OCI-LY7 (cell line): ENCODE measurements at regions not wholly inside any gene's neighbourhood (a gene's known extent, or its start where the extent isn't known, plus 50 kb on each side); places are given as distances from the start of the nearest gene placed in this dataset.
"Not testable (repeated sequence)": the region's sequence is repeated elsewhere in the genome, so short reads cannot be mapped to it uniquely, and the experiment has no call there.

Experiments used
- BruUV-seq: library from RNA; stranded (reverse); fragments of 400-500 nt; replicated peaks from 2 replicates; lab custom pipeline; 2021; lab: Mats Ljungman, UMichigan
- CTCF ChIA-PET: fragments of 300-600 bp; sonication (Branson Sonifier 250); formaldehyde crosslinking; loops from one replicate; lab custom pipeline; 2022; ENCODE audit warnings: antibody characterized with exemption; ENCODE audit not compliant: unreplicated experiment; lab: Charles Lee
- POLR2A ChIA-PET: fragments of 300-600 bp; sonication (Branson Sonifier 250); formaldehyde crosslinking; loops from one replicate; lab custom pipeline; 2022; ENCODE audit warnings: antibody characterized with exemption; lab: Charles Lee
- DNase-seq: peaks from one replicate; pipeline ENCODE4 v3.0.0-alpha.2; 2015; ENCODE audit warnings: low spot score
- H2AFZ ChIP-seq: fragments of 200-600 bp; sonication (generic), shearing (Covaris generic); 2 replicates; pipeline ENCODE4 v1.6.1; 2014; ENCODE audit warnings: mild to moderate bottlenecking, antibody characterized with exemption, low read length, moderate library complexity
- H3K27ac ChIP-seq: fragments of 200-600 bp; sonication (generic); 2 replicates; pipeline ENCODE4 v1.5.1; 2014; ENCODE audit warnings: mixed run types, low read depth, mild to moderate bottlenecking, moderate library complexity, low read length, inconsistent platforms; ENCODE audit not compliant: poor library complexity, severe bottlenecking
- H3K36me3 ChIP-seq: fragments of 200-600 bp; sonication (generic); 2 replicates; pipeline ENCODE4 v1.6.1; 2014; ENCODE audit warnings: mild to moderate bottlenecking, antibody characterized with exemption, low read length, moderate library complexity, mixed read lengths; ENCODE audit not compliant: insufficient read depth
- H3K4me1 ChIP-seq: fragments of 200-600 bp; sonication (generic); 2 replicates; pipeline ENCODE4 v1.5.1; 2014; ENCODE audit warnings: mild to moderate bottlenecking, low read length; ENCODE audit not compliant: insufficient read depth, poor library complexity, severe bottlenecking
- H3K4me2 ChIP-seq: fragments of 200-600 bp; sonication (generic); 2 replicates; pipeline ENCODE4 v1.6.1; 2014; ENCODE audit warnings: mild to moderate bottlenecking, low read length
- H3K4me3 ChIP-seq: fragments of 200-600 bp; sonication (generic); 2 replicates; pipeline ENCODE4 v1.5.1; 2014; ENCODE audit warnings: mild to moderate bottlenecking, low read depth, low read length; ENCODE audit not compliant: poor library complexity, severe bottlenecking
- H3K79me2 ChIP-seq: fragments of 200-600 bp; sonication (generic); 2 replicates; pipeline ENCODE4 v1.6.1; 2016; ENCODE audit warnings: low read depth, mild to moderate bottlenecking, low read length, moderate library complexity, mixed read lengths; ENCODE audit not compliant: insufficient read depth
- H3K9me2 ChIP-seq: fragments of 200-600 bp; sonication (generic); 2 replicates; pipeline ENCODE4 v1.6.1; 2016; ENCODE audit warnings: mild to moderate bottlenecking, low read length, mixed read lengths; ENCODE audit not compliant: insufficient read depth
- H3K9me3 ChIP-seq: fragments of 200-600 bp; sonication (generic); 2 replicates; pipeline ENCODE4 v1.6.1; 2014; ENCODE audit warnings: mild to moderate bottlenecking, mixed run types, low read length, mixed read lengths
- H4K20me1 ChIP-seq: fragments of 200-600 bp; sonication (generic); 2 replicates; pipeline ENCODE4 v1.6.1; 2014; ENCODE audit warnings: mild to moderate bottlenecking, antibody characterized with exemption, low read length, moderate library complexity, mixed read lengths; ENCODE audit not compliant: insufficient read depth
- intact Hi-C: fragments of 100-400 bp; cut with micrococcal nuclease; formaldehyde crosslinking; loops from one replicate; pipeline ENCODE4 v1.10.0; 2022; ENCODE audit not compliant: unreplicated experiment

DNA sequence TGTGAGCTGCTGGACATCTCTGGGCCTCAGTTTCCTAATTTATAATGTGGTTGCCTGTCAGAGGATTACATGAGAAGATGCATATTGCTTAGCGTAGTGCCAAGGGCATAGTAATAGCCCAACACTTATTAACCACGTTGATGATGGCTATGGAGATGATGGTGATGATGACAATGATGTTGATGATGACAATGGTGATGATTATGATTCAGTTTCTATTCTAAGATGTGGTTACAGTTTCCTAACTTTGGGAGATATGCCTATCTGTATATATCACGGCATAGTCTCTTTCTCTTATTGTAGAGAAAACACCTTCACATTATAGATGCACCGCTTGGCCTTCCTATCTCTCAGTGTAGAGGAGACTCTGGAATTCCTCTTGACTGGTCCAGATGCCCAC is 311.9 kb upstream of the PLGLB2 start:
- intact Hi-C loops, H3K4me3 ChIP-seq, H2AFZ ChIP-seq, H3K9me3 ChIP-seq, H3K36me3 ChIP-seq, CTCF ChIA-PET, H3K27ac ChIP-seq, H3K9me2 ChIP-seq, H3K4me2 ChIP-seq, DNase-seq, H3K4me1 ChIP-seq, POLR2A ChIA-PET, H4K20me1 ChIP-seq, H3K79me2 ChIP-seq, BruUV-seq: not testable (repeated sequence)

DNA sequence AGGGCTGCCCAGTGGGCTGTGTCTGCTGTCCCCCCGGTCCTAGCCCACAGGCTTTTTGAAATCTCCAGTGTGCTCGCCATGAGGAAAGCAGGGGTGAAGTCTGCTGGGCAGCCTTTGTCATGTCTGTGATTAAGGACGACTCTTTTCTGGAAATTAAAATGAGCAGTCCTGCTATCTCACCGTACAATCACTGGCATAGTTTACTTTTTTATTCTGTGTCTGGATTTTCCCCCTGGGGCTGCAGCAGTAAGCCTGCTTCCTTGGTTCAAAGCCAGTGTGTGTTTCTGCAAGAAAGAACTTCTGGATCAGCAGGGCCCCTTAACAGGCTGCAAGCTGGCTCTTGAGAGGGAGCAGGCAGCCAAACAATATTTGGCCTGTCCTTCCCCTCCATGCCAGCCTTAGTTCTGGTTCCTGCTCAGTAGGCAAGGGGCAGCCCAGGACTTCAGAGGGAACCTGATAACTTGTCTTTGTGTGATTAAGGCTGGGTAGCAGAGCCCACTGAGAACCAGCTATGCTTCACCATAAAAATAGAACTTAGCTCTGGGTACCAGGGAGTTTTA is 310.1 kb upstream of the PLGLB2 start:
- H3K4me3 ChIP-seq, H3K9me2 ChIP-seq, H4K20me1 ChIP-seq, POLR2A ChIA-PET, H3K36me3 ChIP-seq, BruUV-seq, H3K4me2 ChIP-seq, intact Hi-C loops, H3K9me3 ChIP-seq, DNase-seq, H3K27ac ChIP-seq, H2AFZ ChIP-seq, H3K79me2 ChIP-seq, H3K4me1 ChIP-seq, CTCF ChIA-PET: not testable (repeated sequence)

DNA sequence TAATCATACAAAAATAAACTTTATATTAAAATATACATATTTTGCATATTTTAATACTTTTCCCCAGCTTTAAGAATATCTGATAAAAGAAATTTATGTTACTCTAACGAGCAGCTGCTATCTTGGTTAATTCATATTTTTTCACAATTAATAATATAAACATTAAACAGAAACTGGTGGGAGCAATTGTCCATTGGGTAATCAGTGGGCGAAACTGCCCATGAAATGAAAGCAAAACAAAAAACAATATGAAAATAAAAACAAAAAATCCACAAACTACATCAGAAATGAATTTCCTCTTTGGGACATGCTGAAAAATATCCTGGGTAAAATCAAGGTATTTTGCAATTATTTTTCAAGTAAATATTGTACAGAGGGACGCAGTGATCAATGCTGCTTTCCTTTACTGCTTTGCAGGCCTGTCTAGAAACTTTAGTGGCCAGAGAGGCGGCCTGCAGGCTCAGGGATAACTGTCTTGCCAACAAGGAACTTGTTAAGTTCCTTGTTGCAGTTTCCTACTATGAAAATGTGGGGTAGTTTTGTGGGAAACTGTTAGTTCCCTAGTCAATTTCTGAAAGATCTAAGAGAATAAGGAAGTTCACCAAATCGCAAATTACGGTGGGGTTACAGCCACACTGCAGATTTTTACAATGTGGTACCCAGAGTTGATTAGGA is 309.0 kb upstream of the PLGLB2 start:
- H3K4me1 ChIP-seq, POLR2A ChIA-PET, H3K36me3 ChIP-seq, DNase-seq, H3K79me2 ChIP-seq, H3K9me3 ChIP-seq, intact Hi-C loops, H3K27ac ChIP-seq, CTCF ChIA-PET, BruUV-seq, H4K20me1 ChIP-seq, H3K4me3 ChIP-seq, H2AFZ ChIP-seq, H3K4me2 ChIP-seq, H3K9me2 ChIP-seq: not testable (repeated sequence)

DNA sequence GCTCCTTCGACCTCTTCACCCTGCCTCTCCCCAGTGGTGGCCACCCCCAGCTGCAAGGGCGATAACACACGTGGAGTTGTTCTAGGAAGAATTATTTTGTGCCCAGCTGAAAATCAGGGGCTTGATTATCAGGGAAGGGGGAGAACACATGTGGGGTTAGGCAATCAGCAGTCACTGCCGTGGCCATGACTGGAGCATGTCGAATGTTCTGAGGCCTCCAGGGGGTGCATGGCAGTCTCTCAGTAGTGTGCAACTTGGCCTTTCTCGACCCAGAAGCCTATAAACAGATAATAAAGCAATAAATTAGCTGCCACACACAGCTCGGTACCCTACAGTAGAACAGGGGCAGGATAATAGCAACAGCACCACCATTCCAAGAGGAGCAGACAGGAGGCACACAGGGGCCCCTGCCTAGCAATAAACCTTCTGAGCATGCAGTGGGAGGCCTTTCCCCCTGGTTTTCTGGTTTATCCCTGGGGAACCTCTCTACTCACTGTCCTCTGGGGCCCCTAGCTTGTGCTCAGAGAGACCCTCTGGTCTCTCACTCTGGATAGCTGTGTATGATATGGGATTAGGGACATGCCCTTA is 308.2 kb upstream of the PLGLB2 start:
- H3K9me2 ChIP-seq, H3K9me3 ChIP-seq, H3K27ac ChIP-seq, H2AFZ ChIP-seq, CTCF ChIA-PET, H3K4me3 ChIP-seq, intact Hi-C loops, BruUV-seq, H3K4me2 ChIP-seq, DNase-seq, H3K36me3 ChIP-seq, H4K20me1 ChIP-seq, H3K4me1 ChIP-seq, POLR2A ChIA-PET, H3K79me2 ChIP-seq: not testable (repeated sequence)

DNA sequence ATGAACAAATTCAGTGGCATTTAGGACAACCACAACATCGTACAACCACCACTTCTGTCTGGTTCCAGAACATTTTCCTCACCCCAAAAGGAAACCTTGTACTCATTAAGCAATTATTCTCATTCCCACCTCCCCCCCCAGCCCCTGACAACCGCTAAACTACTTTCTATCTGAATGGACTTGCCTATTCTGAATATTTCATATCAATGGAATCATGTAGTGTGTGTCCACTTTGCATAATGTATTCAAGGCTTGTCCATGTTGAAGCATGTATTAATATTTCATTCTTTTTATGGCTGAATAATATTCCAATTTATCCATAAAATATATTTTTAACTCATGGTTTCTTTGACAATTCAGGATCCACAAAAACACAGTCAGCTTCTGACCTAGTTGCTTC is 307.2 kb upstream of the PLGLB2 start:
- H3K9me3 ChIP-seq, DNase-seq, BruUV-seq, H3K27ac ChIP-seq, H4K20me1 ChIP-seq, H3K79me2 ChIP-seq, H2AFZ ChIP-seq, H3K4me3 ChIP-seq, CTCF ChIA-PET, H3K36me3 ChIP-seq, POLR2A ChIA-PET, H3K4me1 ChIP-seq, intact Hi-C loops, H3K9me2 ChIP-seq, H3K4me2 ChIP-seq: not testable (repeated sequence)

DNA sequence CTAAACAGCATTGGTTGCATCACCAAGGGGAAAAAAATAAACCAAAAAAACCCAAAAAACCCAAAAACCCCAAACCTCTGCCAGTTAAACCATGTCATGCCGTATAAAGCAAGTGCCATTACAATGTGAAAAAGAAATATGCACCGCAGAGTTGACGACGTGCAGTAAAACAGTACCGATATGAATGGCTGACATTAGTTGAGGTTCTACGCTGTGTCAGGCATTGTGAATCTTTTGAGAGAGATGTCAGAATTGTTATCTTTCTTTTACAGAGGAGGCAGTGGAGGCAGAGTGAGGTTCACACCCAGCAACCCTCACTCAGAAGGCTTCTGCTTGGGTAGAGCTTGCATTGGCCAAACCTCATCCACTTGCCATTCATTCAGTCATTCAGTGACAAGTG is 306.5 kb upstream of the PLGLB2 start:
- H3K9me2 ChIP-seq, intact Hi-C loops, H3K4me3 ChIP-seq, H2AFZ ChIP-seq, H3K27ac ChIP-seq, H3K79me2 ChIP-seq, H3K4me2 ChIP-seq, H3K9me3 ChIP-seq, BruUV-seq, DNase-seq, POLR2A ChIA-PET, CTCF ChIA-PET, H3K36me3 ChIP-seq, H3K4me1 ChIP-seq, H4K20me1 ChIP-seq: not testable (repeated sequence)
